CD8-positive, alpha-beta memory T cell (primary cell): ENCODE measurements at regions not wholly inside any gene's neighbourhood (a gene's known extent, or its start where the extent isn't known, plus 50 kb on each side); places are given as distances from the start of the nearest gene placed in this dataset.

Source experiments
- CTCF ChIA-PET: fragments of 350-600 bp; sonication (Branson Sonifier 250); formaldehyde crosslinking; loops from one replicate; lab custom pipeline; 2021; ENCODE audit warnings: antibody characterized with exemption; lab: Charles Lee
- POLR2A ChIA-PET: fragments of 350-600 bp; sonication (Branson Sonifier 250); formaldehyde crosslinking; loops from one replicate; lab custom pipeline; 2021; ENCODE audit warnings: antibody characterized with exemption; lab: Charles Lee
- DNase-seq, 5 donors: peaks; one replicate each; pipeline versions ENCODE4 v3.0.0 to v3.0.0-alpha.2; 2020 to 2022; ENCODE audit warnings: mixed read lengths in 1 of 5
- H3K27ac ChIP-seq: one replicate; pipeline ENCODE4 v1.7.0; 2013; ENCODE audit warnings: low read depth, mild to moderate bottlenecking, low read length, moderate library complexity
- H3K27me3 ChIP-seq: 2 replicates; pipeline ENCODE4 v1.7.0; 2013; ENCODE audit warnings: low read length, mild to moderate bottlenecking; ENCODE audit not compliant: insufficient read depth, poor library complexity, severe bottlenecking
- H3K36me3 ChIP-seq: 2 replicates; pipeline ENCODE4 v1.7.0; 2013; ENCODE audit warnings: mild to moderate bottlenecking, low read length, moderate library complexity; ENCODE audit not compliant: insufficient read depth
- H3K4me1 ChIP-seq: 2 replicates; pipeline ENCODE4 v1.7.0; 2013; ENCODE audit warnings: mild to moderate bottlenecking, low read length, moderate library complexity; ENCODE audit not compliant: insufficient read depth
- H3K4me3 ChIP-seq: 2 replicates; pipeline ENCODE4 v1.7.0; 2013; ENCODE audit warnings: mild to moderate bottlenecking, low read length
- H3K9me3 ChIP-seq: 2 replicates; pipeline ENCODE4 v1.7.0; 2013; ENCODE audit warnings: mild to moderate bottlenecking, low read length
- H3K27ac Mint-ChIP-seq, 8 donors: one replicate each; pipeline ENCODE4 v1.8.0; 2020 to 2021; ENCODE audit warnings: mixed read lengths in 8 of 8, mild to moderate bottlenecking in 6 of 8, inconsistent platforms in 3 of 8, moderate library complexity in 3 of 8
- H3K27me3 Mint-ChIP-seq, 2 donors: one replicate each; pipeline ENCODE4 v1.8.0; 2020 to 2021; ENCODE audit warnings: mixed read lengths in 2 of 2, mild to moderate bottlenecking in 1 of 2, moderate library complexity in 1 of 2
- H3K36me3 Mint-ChIP-seq, 3 donors: one replicate each; pipeline ENCODE4 v1.8.0; 2020 to 2021; ENCODE audit warnings: mixed read lengths in 3 of 3, inconsistent platforms in 1 of 3, mild to moderate bottlenecking in 1 of 3
- H3K4me1 Mint-ChIP-seq, 3 donors: one replicate each; pipeline ENCODE4 v1.8.0; 2020 to 2021; ENCODE audit warnings: mixed read lengths in 3 of 3, inconsistent platforms in 1 of 3, mild to moderate bottlenecking in 1 of 3
- H3K4me3 Mint-ChIP-seq, 7 donors: one replicate each; pipeline ENCODE4 v1.8.0; 2020 to 2021; ENCODE audit warnings: mixed read lengths in 7 of 7, mild to moderate bottlenecking in 6 of 7, moderate library complexity in 4 of 7, inconsistent platforms in 2 of 7
- H3K9me3 Mint-ChIP-seq, 5 donors: one replicate each; pipeline ENCODE4 v1.8.0; 2020 to 2022; ENCODE audit warnings: mixed read lengths in 5 of 5, mild to moderate bottlenecking in 3 of 5, moderate library complexity in 2 of 5, inconsistent platforms in 1 of 5

GRCh38 chr4:187598196-187598595, 397.4 kb upstream of the ZFP42 start:
- POLR2A ChIA-PET, result no interaction called here

GRCh38 chr4:187602339-187603092, 393.1 kb upstream of the ZFP42 start:
- no peak overlapping the region for H3K4me3 Mint-ChIP-seq
- H3K4me1 Mint-ChIP-seq, result no peaks in the 10 kb centered on the region
- Histone ChIP-seq H3K9me3 (no peaks in the 10 kb centered on the region), H3K4me1 (no peaks in the 10 kb centered on the region), H3K36me3 (no peaks in the 10 kb centered on the region), H3K27ac (no peak overlapping the region), H3K27me3 (no peaks in the 10 kb centered on the region), H3K4me3 (no peak overlapping the region)
- no peaks in the 10 kb centered on the region for H3K36me3 Mint-ChIP-seq
- H3K27ac Mint-ChIP-seq, result no peak overlapping the region
- no peak for DNase-seq
- ChIA-PET POLR2A (no interaction called here), CTCF (no interaction called here)
- peaks cover 2 to 15% (median 9%) of the 10 kb centered on the region in 5 donors for H3K9me3 Mint-ChIP-seq
- no peaks in the 10 kb centered on the region for H3K27me3 Mint-ChIP-seq

More at GRCh38 chr4:187598196-187598595, 397.4 kb upstream of the ZFP42 start:
- CTCF ChIA-PET, result no interaction called here
- no peak overlapping the region for H3K27ac Mint-ChIP-seq
- Histone ChIP-seq H3K27me3 (no peaks in the 10 kb centered on the region), H3K4me1 (no peaks in the 10 kb centered on the region), H3K4me3 (no peak overlapping the region), H3K27ac (no peak overlapping the region), H3K9me3 (no peaks in the 10 kb centered on the region), H3K36me3 (no peaks in the 10 kb centered on the region)
- no peaks in the 10 kb centered on the region for H3K36me3 Mint-ChIP-seq
- peaks cover 4 to 20% (median 6%) of the 10 kb centered on the region in 5 donors for H3K9me3 Mint-ChIP-seq
- H3K4me3 Mint-ChIP-seq, result no peak overlapping the region
- DNase-seq, result no peak
- no peaks in the 10 kb centered on the region for H3K4me1 Mint-ChIP-seq
- no peaks in the 10 kb centered on the region for H3K27me3 Mint-ChIP-seq

- H3K27ac Mint-ChIP-seq, result no peak overlapping the region
- CTCF ChIA-PET, result no interaction called here
Observed at GRCh38 chr4:187603093-187604025, 392.2 kb upstream of the ZFP42 start.

GRCh38 chr4:187604984-187605383, 390.6 kb upstream of the ZFP42 start:
- H3K4me3 Mint-ChIP-seq, result no peak overlapping the region
- no peak for DNase-seq
- ChIA-PET CTCF (no interaction called here), POLR2A (no interaction called here)
- Histone ChIP-seq H3K27me3 (no peaks in the 10 kb centered on the region), H3K36me3 (no peaks in the 10 kb centered on the region), H3K27ac (no peak overlapping the region), H3K4me3 (no peak overlapping the region), H3K9me3 (no peaks in the 10 kb centered on the region), H3K4me1 (no peaks in the 10 kb centered on the region)
- no peaks in the 10 kb centered on the region for H3K4me1 Mint-ChIP-seq
- H3K9me3 Mint-ChIP-seq, result peaks cover 0 to 7% (median 4%) of the 10 kb centered on the region in 5 donors
- no peak overlapping the region for H3K27ac Mint-ChIP-seq
- H3K27me3 Mint-ChIP-seq, result no peaks in the 10 kb centered on the region
- H3K36me3 Mint-ChIP-seq, result no peaks in the 10 kb centered on the region

More at GRCh38 chr4:187603093-187604025, 392.2 kb upstream of the ZFP42 start:
- Histone ChIP-seq H3K4me3 (no peak overlapping the region), H3K27ac (no peak overlapping the region), H3K27me3 (no peaks in the 10 kb centered on the region), H3K36me3 (no peaks in the 10 kb centered on the region), H3K4me1 (no peaks in the 10 kb centered on the region), H3K9me3 (no peaks in the 10 kb centered on the region)
- Mint-ChIP-seq H3K9me3 (peaks cover 2 to 13% (median 9%) of the 10 kb centered on the region in 5 donors), H3K36me3 (no peaks in the 10 kb centered on the region), H3K4me3 (no peak overlapping the region), H3K4me1 (no peaks in the 10 kb centered on the region), H3K27me3 (no peaks in the 10 kb centered on the region)
- no peak for DNase-seq
- POLR2A ChIA-PET, result no interaction called here

GRCh38 chr4:187606581-187606980, 389.0 kb upstream of the ZFP42 start:
- H3K4me3 Mint-ChIP-seq, result no peak overlapping the region
- ChIA-PET CTCF (no interaction called here), POLR2A (no interaction called here)
- Histone ChIP-seq H3K4me1 (no peaks in the 10 kb centered on the region), H3K36me3 (no peaks in the 10 kb centered on the region), H3K27me3 (no peaks in the 10 kb centered on the region), H3K4me3 (no peak overlapping the region), H3K9me3 (no peaks in the 10 kb centered on the region), H3K27ac (no peak overlapping the region)
- no peaks in the 10 kb centered on the region for H3K4me1 Mint-ChIP-seq
- DNase-seq, result peak in 1 of 5 donors; percentile 2
- peaks cover 0 to 11% (median 6%) of the 10 kb centered on the region in 5 donors for H3K9me3 Mint-ChIP-seq
- no peak overlapping the region for H3K27ac Mint-ChIP-seq
- H3K27me3 Mint-ChIP-seq, result no peaks in the 10 kb centered on the region
- no peaks in the 10 kb centered on the region for H3K36me3 Mint-ChIP-seq

GRCh38 chr4:187608001-187608421, 387.6 kb upstream of the ZFP42 start:
- CTCF ChIA-PET, result no interaction called here
- Histone ChIP-seq H3K4me1 (no peaks in the 10 kb centered on the region), H3K36me3 (no peaks in the 10 kb centered on the region), H3K4me3 (no peak overlapping the region), H3K9me3 (no peaks in the 10 kb centered on the region), H3K27ac (no peak overlapping the region), H3K27me3 (no peaks in the 10 kb centered on the region)
- Mint-ChIP-seq H3K36me3 (no peaks in the 10 kb centered on the region), H3K9me3 (peaks cover 7 to 11% (median 8%) of the 10 kb centered on the region in 5 donors), H3K27me3 (no peaks in the 10 kb centered on the region), H3K27ac (no peak overlapping the region), H3K4me3 (no peak overlapping the region), H3K4me1 (no peaks in the 10 kb centered on the region)
- POLR2A ChIA-PET, result no interaction called here
- DNase-seq, result no peak

GRCh38 chr4:187612301-187612700, 383.3 kb upstream of the ZFP42 start:
- Mint-ChIP-seq H3K4me1 (no peaks in the 10 kb centered on the region), H3K9me3 (peaks cover 5 to 14% (median 12%) of the 10 kb centered on the region in 5 donors), H3K27me3 (no peaks in the 10 kb centered on the region), H3K27ac (no peak overlapping the region), H3K4me3 (no peak overlapping the region), H3K36me3 (no peaks in the 10 kb centered on the region)
- no peak overlapping the region for H3K27ac ChIP-seq
- H3K4me1 ChIP-seq, result no peaks in the 10 kb centered on the region
- H3K9me3 ChIP-seq, result no peaks in the 10 kb centered on the region
- DNase-seq, result no peak
- CTCF ChIA-PET, result no interaction called here
- H3K36me3 ChIP-seq, result no peaks in the 10 kb centered on the region
- POLR2A ChIA-PET, result no interaction called here
- H3K27me3 ChIP-seq, result no peaks in the 10 kb centered on the region
- H3K4me3 ChIP-seq, result no peak overlapping the region
